Right hindlimb (tissue), 1 donor: ENCODE measurements at regions not wholly inside any gene's neighbourhood (a gene's known extent, or its start where the extent isn't known, plus 50 kb on each side); places are given as distances from the start of the nearest gene placed in this dataset.
"Not testable (repeated sequence)": the region's sequence is repeated elsewhere in the genome, so short reads cannot be mapped to it uniquely, and the experiment has no call there.

ENCODE experiments used
- DNase-seq: peaks from one replicate; pipeline ENCODE4 v3.0.0-alpha.2; 2018

GRCh38 chr13:90797335-90797734, 550.2 kb upstream of the MIR17HG start:
- no peak for DNase-seq

GRCh38 chr13:90798381-90798780, 549.1 kb upstream of the MIR17HG start:
- DNase-seq: no peak

GRCh38 chr13:90800082-90800746, 547.3 kb upstream of the MIR17HG start:
- peak; percentile 64 for DNase-seq

- DNase-seq: no peak
Measured at GRCh38 chr13:90801621-90802020, 545.9 kb upstream of the MIR17HG start.

GRCh38 chr13:90803210-90803609, 544.3 kb upstream of the MIR17HG start:
- DNase-seq: no peak

- DNase-seq: no peak
Measured at GRCh38 chr13:90806016-90806615, 541.4 kb upstream of the MIR17HG start.

- peak; percentile 60 for DNase-seq
Measured at GRCh38 chr13:90806892-90807291, 540.6 kb upstream of the MIR17HG start.

GRCh38 chr13:90808838-90809237, 538.6 kb upstream of the MIR17HG start:
- DNase-seq: no peak

- DNase-seq: no peak
Measured at GRCh38 chr13:90824032-90824431, 523.5 kb upstream of the MIR17HG start.

GRCh38 chr13:90826688-90827087, 520.8 kb upstream of the MIR17HG start:
- no peak for DNase-seq

GRCh38 chr13:90830782-90831181, 516.7 kb upstream of the MIR17HG start:
- DNase-seq: no peak

- no peak for DNase-seq
Measured at GRCh38 chr13:90833951-90834350, 513.5 kb upstream of the MIR17HG start.

GRCh38 chr13:90834700-90835099, 512.8 kb upstream of the MIR17HG start:
- no peak for DNase-seq

- DNase-seq: no peak
Measured at GRCh38 chr13:90835826-90836225, 511.7 kb upstream of the MIR17HG start.

- no peak for DNase-seq
Measured at GRCh38 chr13:90838317-90838960, 509.0 kb upstream of the MIR17HG start.

GRCh38 chr13:90839061-90839460, 508.4 kb upstream of the MIR17HG start:
- DNase-seq: no peak

GRCh38 chr13:90846936-90847335, 500.6 kb upstream of the MIR17HG start:
- no peak for DNase-seq

GRCh38 chr13:90853666-90854065, 493.8 kb upstream of the MIR17HG start:
- DNase-seq: not testable (repeated sequence)

- no peak for DNase-seq
Measured at GRCh38 chr13:90857921-90858320, 489.6 kb upstream of the MIR17HG start.

- DNase-seq: peak; percentile 54
Measured at GRCh38 chr13:90866006-90866405, 481.5 kb upstream of the MIR17HG start.

- peak; percentile 50 for DNase-seq
Measured at GRCh38 chr13:90867336-90867683, 480.2 kb upstream of the MIR17HG start.

GRCh38 chr13:90868321-90868920, 479.1 kb upstream of the MIR17HG start:
- DNase-seq: no peak

GRCh38 chr13:90869580-90869979, 477.9 kb upstream of the MIR17HG start:
- no peak for DNase-seq

- DNase-seq: no peak
Measured at GRCh38 chr13:90872491-90873025, 474.9 kb upstream of the MIR17HG start.
